ENCODE measurements at regions not wholly inside any gene's neighbourhood (a gene's known extent, or its start where the extent isn't known, plus 50 kb on each side); places are given as distances from the start of the nearest gene placed in this dataset.

DNA sequence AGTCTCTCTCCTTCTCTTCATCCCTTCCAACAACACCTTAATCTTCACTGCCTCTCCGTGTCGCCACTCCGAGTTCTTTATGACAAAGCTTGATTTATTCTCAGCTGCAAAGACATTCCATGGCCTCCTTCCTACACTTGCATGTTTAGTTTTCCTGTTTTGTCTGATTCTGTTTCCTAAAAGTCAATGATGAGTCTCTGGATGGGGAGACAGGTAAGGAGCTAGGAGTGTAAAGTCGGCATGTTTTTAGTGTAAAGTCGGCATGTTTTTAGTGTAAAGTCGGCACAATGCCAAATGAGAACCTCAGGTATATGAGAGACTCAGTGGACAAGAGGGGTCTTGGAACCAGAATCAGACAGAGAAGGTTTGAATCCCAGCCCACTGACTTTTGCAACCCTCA lies 362.3 kb upstream of the EEF2KMT start:
- TF ChIP-seq, protein P1, sequence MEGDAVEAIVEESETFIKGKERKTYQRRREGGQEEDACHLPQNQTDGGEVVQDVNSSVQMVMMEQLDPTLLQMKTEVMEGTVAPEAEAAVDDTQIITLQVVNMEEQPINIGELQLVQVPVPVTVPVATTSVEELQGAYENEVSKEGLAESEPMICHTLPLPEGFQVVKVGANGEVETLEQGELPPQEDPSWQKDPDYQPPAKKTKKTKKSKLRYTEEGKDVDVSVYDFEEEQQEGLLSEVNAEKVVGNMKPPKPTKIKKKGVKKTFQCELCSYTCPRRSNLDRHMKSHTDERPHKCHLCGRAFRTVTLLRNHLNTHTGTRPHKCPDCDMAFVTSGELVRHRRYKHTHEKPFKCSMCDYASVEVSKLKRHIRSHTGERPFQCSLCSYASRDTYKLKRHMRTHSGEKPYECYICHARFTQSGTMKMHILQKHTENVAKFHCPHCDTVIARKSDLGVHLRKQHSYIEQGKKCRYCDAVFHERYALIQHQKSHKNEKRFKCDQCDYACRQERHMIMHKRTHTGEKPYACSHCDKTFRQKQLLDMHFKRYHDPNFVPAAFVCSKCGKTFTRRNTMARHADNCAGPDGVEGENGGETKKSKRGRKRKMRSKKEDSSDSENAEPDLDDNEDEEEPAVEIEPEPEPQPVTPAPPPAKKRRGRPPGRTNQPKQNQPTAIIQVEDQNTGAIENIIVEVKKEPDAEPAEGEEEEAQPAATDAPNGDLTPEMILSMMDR (IDR thresholded peaks at IDR 0.05; ENCODE audit: insufficient read depth, low read length, poor library complexity, severe bottlenecking): no peak
- no peak for TF ChIP-seq EZH2phosphoT487 (conservative IDR thresholded peaks at IDR 0.05; ENCODE audit: low read length)

Measured in SU-DHL-6 (cell line).